ENCODE measurements at regions not wholly inside any gene's neighbourhood (a gene's known extent, or its start where the extent isn't known, plus 50 kb on each side); places are given as distances from the start of the nearest gene placed in this dataset.

GRCh38 chr18:37852464-37852863, 286.9 kb upstream of the CELF4 start:
- no peak for ATAC-seq (ENCODE audit: low FRiP score in 2 of 2)
- TF ChIP-seq, protein P1, sequence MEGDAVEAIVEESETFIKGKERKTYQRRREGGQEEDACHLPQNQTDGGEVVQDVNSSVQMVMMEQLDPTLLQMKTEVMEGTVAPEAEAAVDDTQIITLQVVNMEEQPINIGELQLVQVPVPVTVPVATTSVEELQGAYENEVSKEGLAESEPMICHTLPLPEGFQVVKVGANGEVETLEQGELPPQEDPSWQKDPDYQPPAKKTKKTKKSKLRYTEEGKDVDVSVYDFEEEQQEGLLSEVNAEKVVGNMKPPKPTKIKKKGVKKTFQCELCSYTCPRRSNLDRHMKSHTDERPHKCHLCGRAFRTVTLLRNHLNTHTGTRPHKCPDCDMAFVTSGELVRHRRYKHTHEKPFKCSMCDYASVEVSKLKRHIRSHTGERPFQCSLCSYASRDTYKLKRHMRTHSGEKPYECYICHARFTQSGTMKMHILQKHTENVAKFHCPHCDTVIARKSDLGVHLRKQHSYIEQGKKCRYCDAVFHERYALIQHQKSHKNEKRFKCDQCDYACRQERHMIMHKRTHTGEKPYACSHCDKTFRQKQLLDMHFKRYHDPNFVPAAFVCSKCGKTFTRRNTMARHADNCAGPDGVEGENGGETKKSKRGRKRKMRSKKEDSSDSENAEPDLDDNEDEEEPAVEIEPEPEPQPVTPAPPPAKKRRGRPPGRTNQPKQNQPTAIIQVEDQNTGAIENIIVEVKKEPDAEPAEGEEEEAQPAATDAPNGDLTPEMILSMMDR (IDR thresholded peaks at IDR 0.05) = no peak
- TF ChIP-seq POLR2AphosphoS5 (IDR thresholded peaks at IDR 0.05) (no peak), POLR2A (IDR thresholded peaks at IDR 0.05) (no peak), EP300 (IDR thresholded peaks at IDR 0.05) (no peak)

DNA sequence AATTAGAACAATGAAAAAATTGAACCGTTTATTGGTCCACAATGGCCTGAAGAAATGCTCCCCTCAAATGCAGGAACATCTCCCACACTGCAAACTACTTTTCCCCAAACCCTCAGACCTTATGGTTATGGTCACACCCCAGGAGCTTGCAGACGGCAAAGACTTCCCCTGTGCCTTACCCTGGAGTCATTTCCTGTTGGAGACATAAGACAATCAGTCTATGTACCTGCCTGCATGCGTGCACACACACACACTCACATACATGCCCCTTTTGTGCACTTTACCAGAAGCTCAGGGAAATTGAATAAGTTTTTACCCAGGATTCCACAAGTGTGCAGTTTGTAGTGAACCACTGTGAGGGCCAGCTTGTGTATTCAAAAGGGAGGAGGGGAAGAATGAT, 281.9 kb upstream of the CELF4 start:
- Histone ChIP-seq H3K27me3 (no peaks in the 10 kb centered on the region), H3K27ac (no peak overlapping the region), H3K4me3 (no peak overlapping the region), H3K4me1 (no peaks in the 10 kb centered on the region), H3K9me3 (no peaks in the 10 kb centered on the region), H3K36me3 (no peaks in the 10 kb centered on the region)
- no peak for DNase-seq
- no peak for ATAC-seq (ENCODE audit: low FRiP score in 2 of 2)
- WGBS, 2 donors = 69 to 82% methylated on average over 3 of the region's 3 CpGs
- TF ChIP-seq, protein P1 (IDR thresholded peaks at IDR 0.05) = no peak
- TF ChIP-seq POLR2AphosphoS5 (IDR thresholded peaks at IDR 0.05) (no peak), POLR2A (IDR thresholded peaks at IDR 0.05) (no peak), EP300 (IDR thresholded peaks at IDR 0.05) (no peak)

More at GRCh38 chr18:37852464-37852863, 286.9 kb upstream of the CELF4 start:
- no peak for DNase-seq
- Histone ChIP-seq H3K27ac (no peak overlapping the region), H3K4me1 (no peaks in the 10 kb centered on the region), H3K9me3 (no peaks in the 10 kb centered on the region), H3K27me3 (no peaks in the 10 kb centered on the region), H3K4me3 (no peak overlapping the region), H3K36me3 (no peaks in the 10 kb centered on the region)
- 79 to 82% methylated on average over 4 of the region's 4 CpGs for WGBS, 2 donors

- Histone ChIP-seq H3K4me3 (no peak overlapping the region), H3K27me3 (no peaks in the 10 kb centered on the region), H3K36me3 (no peaks in the 10 kb centered on the region), H3K9me3 (no peaks in the 10 kb centered on the region), H3K4me1 (no peaks in the 10 kb centered on the region), H3K27ac (no peak overlapping the region)
- 47 to 49% methylated on average over 3 of the region's 3 CpGs for WGBS, 2 donors
- TF ChIP-seq, protein P1 (IDR thresholded peaks at IDR 0.05) = no peak
- TF ChIP-seq EP300 (IDR thresholded peaks at IDR 0.05) = no peak
- no peak for TF ChIP-seq POLR2AphosphoS5 (IDR thresholded peaks at IDR 0.05)
- no peak for TF ChIP-seq POLR2A (IDR thresholded peaks at IDR 0.05)
- ATAC-seq (ENCODE audit: low FRiP score in 2 of 2) (no peak), DNase-seq (no peak)
Measured at GRCh38 chr18:37846996-37847395, 281.4 kb upstream of the CELF4 start.

- no peaks in the 10 kb centered on the region for H3K36me3 ChIP-seq
- DNase-seq = no peak
- WGBS, 2 donors = 43 to 73% methylated on average over 2 of the region's 2 CpGs
- ATAC-seq (ENCODE audit: low FRiP score in 2 of 2) = no peak
- no peaks in the 10 kb centered on the region for H3K9me3 ChIP-seq
- no peak overlapping the region for H3K4me3 ChIP-seq
- TF ChIP-seq, protein P1 (IDR thresholded peaks at IDR 0.05) = no peak
- TF ChIP-seq POLR2A (IDR thresholded peaks at IDR 0.05) (no peak), POLR2AphosphoS5 (IDR thresholded peaks at IDR 0.05) (no peak), EP300 (IDR thresholded peaks at IDR 0.05) (no peak)
- no peaks in the 10 kb centered on the region for H3K4me1 ChIP-seq
- H3K27me3 ChIP-seq = no peaks in the 10 kb centered on the region
- H3K27ac ChIP-seq = no peak overlapping the region
Measured at GRCh38 chr18:37845498-37845897, 279.9 kb upstream of the CELF4 start.

GRCh38 chr18:37844209-37844970, 278.8 kb upstream of the CELF4 start:
- ATAC-seq (ENCODE audit: low FRiP score in 2 of 2) (no peak), DNase-seq (no peak)
- no peak overlapping the region for H3K4me3 ChIP-seq
- no peaks in the 10 kb centered on the region for H3K4me1 ChIP-seq
- no peak for TF ChIP-seq EP300 (IDR thresholded peaks at IDR 0.05)
- TF ChIP-seq, protein P1 (IDR thresholded peaks at IDR 0.05) = no peak
- no peak for TF ChIP-seq POLR2A (IDR thresholded peaks at IDR 0.05)
- TF ChIP-seq POLR2AphosphoS5 (IDR thresholded peaks at IDR 0.05) = no peak
- H3K9me3 ChIP-seq = no peaks in the 10 kb centered on the region
- no peak overlapping the region for H3K27ac ChIP-seq
- H3K36me3 ChIP-seq = no peaks in the 10 kb centered on the region
- 60 to 71% methylated on average over 10 of the region's 10 CpGs for WGBS, 2 donors
- no peaks in the 10 kb centered on the region for H3K27me3 ChIP-seq
